HG02678 (cell line): ENCODE measurements at regions not wholly inside any gene's neighbourhood (a gene's known extent, or its start where the extent isn't known, plus 50 kb on each side); places are given as distances from the start of the nearest gene placed in this dataset.

Experiments used
- ATAC-seq: cut with Tn5 transposase; IDR thresholded peaks from one replicate; pipeline ENCODE4 v1.9.1; 2021; ENCODE audit warnings: mild to moderate bottlenecking, moderate library complexity; ENCODE audit not compliant: unreplicated experiment

DNA sequence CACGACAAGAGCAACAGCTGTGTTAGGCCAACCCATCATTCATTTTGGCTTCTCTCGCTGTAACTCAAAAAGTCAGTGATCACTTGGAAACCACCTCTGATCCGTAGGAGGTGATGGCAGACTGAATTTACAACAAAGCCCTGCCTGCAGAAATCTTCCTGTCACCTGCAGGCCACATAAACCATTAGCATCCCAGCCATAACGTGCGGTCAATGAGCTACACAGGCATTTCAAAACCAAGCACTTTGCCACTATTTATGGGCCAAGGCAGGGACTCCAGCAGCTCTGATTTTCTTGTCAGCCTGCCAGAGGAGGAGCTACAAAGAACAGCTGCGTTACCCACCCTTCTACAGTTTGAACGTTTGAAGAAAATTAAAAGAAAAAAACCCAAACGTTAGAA is 228.1 kb upstream of the PPARGC1A start:
- ATAC-seq: no peak

- no peak for ATAC-seq
Observed at GRCh38 chr4:24116107-24116506, 226.3 kb upstream of the PPARGC1A start.

DNA sequence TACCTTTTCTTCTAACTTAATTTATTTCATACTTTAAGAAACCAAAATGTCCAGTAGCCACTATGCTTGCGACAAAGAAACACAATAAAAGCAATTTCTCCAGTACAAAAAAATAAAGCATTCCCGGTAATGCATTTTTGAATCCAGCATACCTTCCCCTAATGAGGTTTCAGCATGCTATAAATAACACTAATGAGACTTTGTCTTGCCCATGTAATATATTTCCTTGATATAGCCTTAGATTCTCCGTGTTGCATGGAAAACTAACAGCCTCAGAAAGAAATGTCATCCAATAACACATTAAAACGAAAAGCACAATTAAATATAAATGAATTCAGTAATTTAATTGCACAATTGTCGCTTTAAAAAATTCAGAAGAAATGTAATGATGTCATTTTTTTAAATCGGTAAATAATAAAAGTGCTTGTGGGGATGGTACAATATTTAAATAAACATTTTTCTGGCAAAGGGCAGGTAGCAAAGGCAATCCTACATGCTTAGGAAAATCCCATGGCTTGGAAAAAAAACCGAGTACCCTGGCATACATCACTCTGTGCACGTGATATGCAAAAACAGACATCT is 225.2 kb upstream of the PPARGC1A start:
- ATAC-seq: no peak

- ATAC-seq: no peak
Observed at GRCh38 chr4:24114444-24114843, 224.6 kb upstream of the PPARGC1A start.

- no peak for ATAC-seq
Observed at GRCh38 chr4:24112466-24112865, 222.6 kb upstream of the PPARGC1A start.

GRCh38 chr4:24108567-24108966 is 218.7 kb upstream of the PPARGC1A start:
- ATAC-seq: no peak

DNA sequence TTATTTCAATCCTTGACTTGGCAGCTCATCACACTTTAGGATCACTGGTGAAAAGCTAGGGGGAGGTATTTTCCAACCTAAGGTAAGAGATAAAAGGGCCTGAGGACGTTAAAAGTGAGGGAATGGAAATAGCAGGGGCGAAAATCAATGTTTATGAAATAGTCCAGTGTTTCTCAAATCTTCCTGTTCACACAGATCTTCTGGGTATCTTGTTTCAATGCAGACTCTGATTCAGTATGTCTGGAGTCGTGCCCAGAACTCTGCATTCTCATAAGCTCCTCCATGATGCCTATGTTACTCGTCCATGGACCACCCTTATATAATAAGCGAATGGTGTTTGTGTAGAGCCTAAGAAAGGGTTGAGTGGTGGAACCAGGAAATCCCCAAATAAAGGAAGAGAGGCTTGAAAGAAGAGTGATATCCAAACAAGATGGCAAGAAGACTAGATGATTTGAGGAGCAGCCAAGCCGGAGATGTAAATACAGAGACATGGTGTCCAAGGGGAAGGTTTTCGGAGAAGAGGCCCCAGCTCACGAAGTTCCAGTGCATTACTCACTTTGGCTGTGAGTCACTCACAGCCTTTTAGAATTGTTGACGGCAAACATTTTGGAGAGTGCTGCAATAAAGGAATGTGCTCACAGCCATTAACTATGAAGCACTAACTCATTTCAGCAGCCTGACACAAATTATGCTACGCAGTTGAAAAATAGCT is 215.6 kb upstream of the PPARGC1A start:
- ATAC-seq: no peak

- no peak for ATAC-seq
Observed at GRCh38 chr4:24104158-24104565, 214.3 kb upstream of the PPARGC1A start.

DNA sequence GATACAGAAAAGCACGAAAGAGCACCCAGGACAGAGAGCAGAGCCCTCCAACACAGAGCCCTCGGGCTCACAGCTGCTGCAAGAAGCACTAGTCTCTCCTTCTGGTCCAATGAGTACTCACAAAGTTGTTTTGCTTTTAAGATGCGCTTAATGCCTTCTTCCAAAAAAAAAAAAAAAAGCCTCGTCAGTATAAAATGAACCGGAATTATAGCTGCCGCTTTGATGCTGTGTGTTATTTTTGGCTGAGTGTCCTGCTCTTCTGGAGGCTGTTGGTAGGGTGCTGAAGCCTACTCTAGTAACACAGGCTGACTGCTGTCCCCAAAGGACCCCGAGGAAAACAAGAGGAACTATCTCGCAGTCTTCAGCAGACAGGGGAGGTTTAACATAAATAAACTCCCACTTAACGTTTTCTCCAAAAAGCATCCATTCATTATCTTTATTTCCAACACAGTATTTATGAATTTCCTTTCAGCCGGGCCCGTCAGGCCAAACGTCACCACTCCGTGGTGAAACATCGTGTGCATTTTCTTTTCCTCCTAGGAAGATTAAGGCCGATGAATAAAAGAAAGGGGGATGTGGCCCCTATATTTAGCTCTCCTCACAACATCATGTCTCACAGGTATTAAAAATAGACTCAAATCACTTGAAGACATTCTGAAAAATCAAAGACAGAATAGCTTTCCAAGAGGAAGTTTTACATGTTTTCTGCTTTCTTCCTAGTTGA is 213.7 kb upstream of the PPARGC1A start:
- ATAC-seq: no peak

DNA sequence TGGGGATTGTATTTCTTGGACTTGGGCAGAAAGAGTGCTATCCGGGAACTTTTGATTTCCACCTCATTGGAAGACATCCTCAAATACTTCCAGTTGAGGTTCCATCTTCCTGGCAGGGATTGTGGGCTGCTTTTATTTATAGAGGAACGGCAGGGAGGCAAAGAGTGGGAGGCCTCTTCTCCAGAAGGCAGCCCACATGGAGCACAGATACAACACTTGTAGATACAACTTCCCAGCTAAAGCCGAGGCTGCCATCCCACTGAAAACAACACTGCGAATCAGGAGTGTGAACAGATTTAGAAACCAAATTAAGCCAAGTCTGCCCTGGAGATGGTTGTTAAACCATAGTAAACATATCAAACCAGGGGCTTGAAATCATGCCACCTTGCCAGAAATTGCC is 212.8 kb upstream of the PPARGC1A start:
- no peak for ATAC-seq

DNA sequence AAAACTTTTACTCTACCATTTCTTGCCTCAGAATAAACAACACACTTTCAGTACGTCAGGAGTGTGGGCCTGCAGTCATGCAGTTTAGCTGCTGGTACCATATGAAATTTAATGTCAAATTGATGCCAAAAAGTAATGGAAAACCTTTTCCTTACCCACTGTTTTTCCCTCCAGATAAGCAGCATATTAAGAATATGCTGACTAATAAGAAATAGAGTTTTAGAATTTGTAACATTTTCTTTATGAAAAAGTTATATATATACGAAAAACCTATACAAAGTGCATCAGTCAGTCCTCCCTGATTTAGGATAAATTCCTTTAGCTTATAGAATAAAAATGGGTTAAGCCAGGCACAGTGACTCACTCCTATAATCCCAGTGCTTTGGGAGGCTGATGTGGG is 206.8 kb upstream of the PPARGC1A start:
- no peak for ATAC-seq

DNA sequence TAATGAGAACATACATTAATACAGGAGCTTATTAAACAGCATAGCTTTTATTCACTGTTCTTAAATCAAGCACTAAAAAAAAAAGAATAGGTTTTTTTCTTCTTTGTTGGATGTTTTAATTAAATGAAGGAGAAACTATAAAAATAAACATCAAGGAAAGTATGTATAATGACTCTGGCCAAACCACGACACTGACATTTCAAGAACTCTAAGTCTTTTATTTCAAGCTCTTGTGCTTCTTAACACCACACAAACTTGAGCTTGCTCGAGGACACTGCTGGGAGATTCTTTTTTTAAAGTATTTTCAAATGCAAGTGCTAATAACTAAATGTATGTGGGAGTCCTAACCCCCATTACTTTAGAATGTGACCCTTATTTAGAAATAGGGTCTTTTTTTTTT is 204.9 kb upstream of the PPARGC1A start:
- no peak for ATAC-seq

DNA sequence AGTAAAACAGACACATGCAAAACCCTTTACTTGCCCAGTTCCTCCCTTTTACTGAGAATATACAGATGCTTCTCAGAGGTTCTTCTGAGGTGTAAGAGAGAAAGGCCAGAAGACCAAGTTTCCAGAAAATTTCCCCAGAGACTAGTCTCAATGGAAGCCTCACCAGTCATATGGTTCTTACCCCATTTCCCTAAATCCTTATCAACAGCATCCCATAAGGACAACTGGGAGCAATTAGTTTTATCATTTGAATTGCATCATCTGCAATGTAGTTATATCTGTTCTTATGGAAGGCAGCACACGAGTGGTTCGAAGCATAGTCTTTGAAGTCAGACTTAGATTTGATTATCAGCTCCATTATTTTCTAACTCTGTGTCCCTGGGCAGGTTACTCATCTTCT is 203.6 kb upstream of the PPARGC1A start:
- no peak for ATAC-seq

DNA sequence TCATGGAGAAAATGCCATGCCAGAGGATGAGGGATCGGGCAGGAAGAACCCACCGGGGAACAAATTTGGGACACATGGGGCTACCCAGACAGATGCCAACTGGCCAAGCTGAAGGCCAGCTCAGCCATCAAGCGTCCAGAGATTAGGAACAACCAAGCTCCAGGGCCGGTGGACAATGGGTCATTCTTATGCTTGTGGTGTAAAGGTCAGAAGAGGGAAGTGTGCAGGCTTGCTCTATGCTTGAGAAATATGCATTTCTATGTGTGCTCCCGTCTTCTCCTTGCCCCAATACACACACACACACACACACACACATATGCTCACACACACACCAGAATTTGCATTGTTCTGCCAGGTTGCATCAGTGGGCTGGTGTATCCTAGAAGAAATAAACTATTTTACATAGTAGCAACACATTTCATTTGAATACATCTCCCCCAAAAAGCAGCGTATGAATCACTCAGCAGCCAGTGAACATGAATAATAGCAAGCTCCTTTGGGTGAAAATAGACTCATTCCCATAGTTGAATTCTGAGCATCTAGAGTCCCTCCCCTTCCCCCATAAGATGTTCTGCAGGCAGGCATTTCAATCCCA is 201.9 kb upstream of the PPARGC1A start:
- ATAC-seq: no peak

DNA sequence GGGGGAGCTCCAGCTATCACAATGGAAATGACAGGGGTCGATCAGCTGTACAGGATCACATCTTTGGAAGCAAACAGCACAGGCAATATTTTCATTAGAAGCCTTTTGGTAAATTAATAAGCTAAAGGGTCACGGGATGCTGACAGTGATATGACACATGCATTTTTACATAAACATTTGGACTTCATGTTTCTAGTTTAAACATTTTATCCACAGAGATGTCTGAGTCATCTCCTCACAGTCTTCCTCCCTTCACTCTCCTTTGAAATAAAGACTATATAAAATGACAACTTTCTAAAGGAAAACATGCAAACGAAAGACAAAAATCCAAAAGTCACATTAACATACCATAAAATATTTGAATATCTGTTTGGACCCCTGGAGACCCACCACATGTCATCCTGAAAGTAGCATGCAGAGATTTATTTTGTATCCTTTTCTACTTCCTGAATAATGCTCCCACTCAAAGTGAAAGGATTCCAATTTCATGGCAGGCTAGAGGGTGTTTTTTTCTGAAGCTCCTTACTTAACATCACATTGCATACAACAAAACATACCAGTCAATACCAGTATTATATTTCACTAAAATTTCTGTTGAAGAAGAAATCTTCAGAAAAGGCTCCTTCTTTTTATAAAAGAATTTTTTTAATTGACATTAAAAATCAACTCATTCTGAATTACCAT is 200.1 kb upstream of the PPARGC1A start:
- ATAC-seq: no peak

GRCh38 chr4:24080871-24081270 is 191.0 kb upstream of the PPARGC1A start:
- ATAC-seq: no peak

DNA sequence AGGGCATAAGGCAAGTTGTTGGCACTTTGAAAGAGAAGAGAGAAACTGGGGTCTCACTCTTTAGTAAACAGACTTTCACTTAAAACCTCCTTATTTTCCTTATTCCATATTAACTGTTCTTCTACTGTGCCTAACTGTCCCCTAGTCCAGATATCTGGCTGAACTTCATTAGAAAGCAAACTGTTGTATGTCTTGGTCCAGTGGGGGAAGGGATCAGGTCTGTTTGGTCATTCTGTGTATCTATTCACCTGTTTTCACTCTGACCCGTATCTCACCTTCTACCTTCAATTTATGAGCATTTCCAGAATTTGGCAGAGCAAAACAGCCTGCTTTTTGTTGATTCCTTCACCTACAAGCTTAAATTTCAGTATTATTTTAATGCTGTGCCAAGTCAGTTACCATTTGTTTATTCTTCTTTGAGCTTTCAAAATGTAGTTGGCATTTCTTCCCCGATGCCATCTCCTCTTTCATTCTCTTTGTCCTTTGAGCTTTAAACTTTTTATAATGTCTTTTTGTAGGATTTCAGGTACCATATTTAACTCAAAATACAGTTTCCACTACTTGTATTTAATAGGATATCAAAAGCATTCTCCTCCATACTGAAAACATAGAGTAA is 188.6 kb upstream of the PPARGC1A start:
- no peak for ATAC-seq

DNA sequence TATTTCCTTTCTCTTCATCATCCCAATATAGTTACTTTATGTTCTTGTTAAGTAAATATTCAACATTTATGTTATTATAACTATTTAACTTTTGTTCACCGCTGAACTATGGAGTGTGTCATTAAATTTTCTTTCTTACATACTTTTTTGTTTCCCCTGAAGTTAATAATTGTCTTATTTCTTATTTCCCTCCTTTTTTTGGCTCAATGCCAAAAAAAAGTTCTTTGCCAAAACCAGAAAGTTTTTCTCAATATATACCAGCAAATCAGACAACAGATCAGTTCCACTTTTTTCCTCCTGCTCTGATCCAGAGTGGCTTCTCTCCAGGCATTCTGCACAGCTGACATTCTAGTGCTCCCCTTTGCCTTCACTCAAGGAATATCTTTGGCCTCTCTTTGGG is 187.0 kb upstream of the PPARGC1A start:
- no peak for ATAC-seq

DNA sequence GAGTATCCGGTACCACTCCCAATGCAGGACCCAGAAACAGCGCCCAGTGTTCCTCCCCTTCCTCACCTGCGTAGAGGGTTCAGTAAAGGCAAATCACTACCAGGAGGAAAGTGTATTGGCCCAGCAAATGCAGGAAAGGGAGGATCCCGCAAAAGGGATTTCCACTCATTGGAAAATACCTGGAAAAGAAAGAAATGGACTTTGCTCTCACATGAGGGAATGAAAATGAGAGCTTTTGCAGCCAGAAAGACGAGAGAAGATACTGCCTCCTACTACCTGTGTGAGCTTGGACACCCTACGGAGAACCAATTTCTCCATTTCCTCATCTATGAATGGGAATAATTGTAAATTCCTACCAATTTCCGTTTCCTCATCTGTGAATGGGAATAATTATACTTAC is 184.1 kb upstream of the PPARGC1A start:
- no peak for ATAC-seq

GRCh38 chr4:24071612-24072372 is 181.9 kb upstream of the PPARGC1A start:
- no peak for ATAC-seq
